ENCODE measurements at regions not wholly inside any gene's neighbourhood (a gene's known extent, or its start where the extent isn't known, plus 50 kb on each side); places are given as distances from the start of the nearest gene placed in this dataset.

DNA sequence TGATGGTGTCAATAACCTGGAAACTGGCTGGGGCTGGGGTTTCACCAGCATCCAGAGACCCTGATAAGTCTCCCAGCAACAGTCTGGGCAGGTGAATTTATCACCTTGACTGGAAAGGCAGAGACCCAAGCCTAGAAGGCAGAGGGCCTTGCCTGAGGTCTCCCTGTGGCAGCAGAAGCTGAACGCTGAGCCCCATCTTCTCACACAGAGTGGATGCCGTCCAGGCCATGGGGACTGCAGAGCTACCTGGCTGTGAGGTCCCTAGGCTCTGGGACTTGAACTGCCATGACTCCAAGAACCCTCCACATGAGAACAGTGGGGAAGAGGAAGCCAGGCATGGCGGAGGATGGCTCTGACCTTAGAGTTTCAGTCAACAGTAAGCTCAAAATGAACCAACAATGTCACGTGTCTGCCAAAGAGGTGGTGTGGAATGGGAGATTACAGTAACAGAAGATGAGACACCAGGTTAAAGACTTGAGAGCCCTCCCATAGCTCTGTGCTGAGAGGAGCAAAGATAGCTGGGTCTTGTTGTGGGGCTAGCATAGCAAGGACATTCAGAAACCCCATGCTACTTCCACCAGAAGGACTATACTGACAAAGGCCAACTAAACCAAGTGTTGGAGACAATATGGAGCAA, 79.1 kb upstream of the LINC01488 start:
- TF ChIP-seq POLR2AphosphoS5 (IDR thresholded peaks at IDR 0.05; ENCODE audit: borderline replicate concordance, low read depth, low read length) (no peak), EZH2 (IDR thresholded peaks at IDR 0.05) (no peak), FOXP2 (optimal IDR thresholded peaks at IDR 0.05; ENCODE audit: control extremely low read depth, extremely low read length, insufficient read depth) (no peak)

All from SK-N-MC (cell line).